A549 (cell line): ENCODE measurements at regions not wholly inside any gene's neighbourhood (a gene's known extent, or its start where the extent isn't known, plus 50 kb on each side); places are given as distances from the start of the nearest gene placed in this dataset.
A peak's percentile ranks its signal among the peaks of the same experiment; 100 is the strongest.
"Not testable (repeated sequence)": the region's sequence is repeated elsewhere in the genome, so short reads cannot be mapped to it uniquely, and the experiment has no call there.

Experiments
- ATAC-seq, 2 experiments: fragments of 200-7000 bp in 1 of 2; fragments of >200 bp in 1 of 2; cut with Nextera tagmentation in 1 of 2; cut with Tn5 transposase in 1 of 2; 3 replicates each; pipeline versions ENCODE4 v1.8.0 to v1.9.1; 2018 to 2020; ENCODE audit warnings: mild to moderate bottlenecking in 1 of 2, moderate library complexity in 1 of 2
- CTCF ChIA-PET: fragments of 300-600 bp; sonication (Branson Sonifier 250); formaldehyde crosslinking; extraction: SDS; loops from one replicate; lab custom pipeline; 2021; ENCODE audit warnings: antibody characterized with exemption, inconsistent platforms; lab: Yijun Ruan, JAX
- POLR2A ChIA-PET: fragments of 350-600 bp; formaldehyde crosslinking; extraction: SDS; loops from one replicate; lab custom pipeline; 2021; ENCODE audit warnings: antibody characterized with exemption, inconsistent platforms; lab: Yijun Ruan, JAX
- DNase-seq, 2 experiments: peaks; one replicate each; pipeline versions ENCODE4 v3.0.0 to v3.0.0-alpha.2; 2011 to 2016; ENCODE audit warnings: low read depth in 1 of 2, low spot score in 1 of 2
- FAIRE-seq: peaks from 2 replicates; lab custom pipeline; 2011; peaks lifted over from hg19 to GRCh38; lab: Jason Lieb, UNC
- H3K27ac ChIP-seq, 2 experiments: fragments of >200 bp; sonication (Bioruptor Twin); formaldehyde crosslinking; 3 replicates each; pipeline ENCODE4 v1.5.1; 2016 to 2017
- H3K4me1 ChIP-seq: fragments of >200 bp; sonication (Bioruptor Twin); formaldehyde crosslinking; 3 replicates; pipeline ENCODE4 v1.6.1; 2016
- H3K4me2 ChIP-seq: fragments of >200 bp; sonication (Bioruptor Twin); formaldehyde crosslinking; 3 replicates; pipeline ENCODE4 v1.6.1; 2016
- H3K4me3 ChIP-seq: fragments of >200 bp; sonication (Bioruptor Twin); formaldehyde crosslinking; 3 replicates; pipeline ENCODE4 v1.5.1; 2016
- H3K9me3 ChIP-seq: fragments of >200 bp; sonication (Bioruptor Twin); formaldehyde crosslinking; 3 replicates; pipeline ENCODE4 v1.6.1; 2016
- BCL3 ChIP-seq: fragments of >200 bp; sonication (Bioruptor Twin); formaldehyde crosslinking; IDR thresholded peaks from 3 replicates; pipeline ENCODE4 v1.6.1; 2016
- CTCF ChIP-seq: fragments of >200 bp; sonication (Bioruptor Twin); formaldehyde crosslinking; IDR thresholded peaks from 3 replicates; pipeline ENCODE4 v1.5.1; 2016
- EHF ChIP-seq: fragments of 250-450 bp; sonication (Bioruptor Pico); IDR thresholded peaks from 2 replicates; pipeline ENCODE4 v1.5.0; 2020; ENCODE audit warnings: mild to moderate bottlenecking
- FOSL2 ChIP-seq, 2 experiments: fragments of 450-650 bp in 1 of 2; fragments of >200 bp in 1 of 2; sonication (Bioruptor Twin) in 1 of 2; formaldehyde crosslinking; IDR thresholded peaks; 2 replicates each; pipeline versions ENCODE4 v1.5.0 to v1.6.1; 2016 to 2020; ENCODE audit warnings: mild to moderate bottlenecking in 1 of 2, moderate library complexity in 1 of 2
- FOXS1 ChIP-seq: fragments of 250-450 bp; sonication (Bioruptor Pico); IDR thresholded peaks from 2 replicates; pipeline ENCODE4 v1.5.0; 2020; ENCODE audit warnings: mild to moderate bottlenecking, moderate library complexity
- GATA3 ChIP-seq: IDR thresholded peaks from 2 replicates; pipeline ENCODE4 v1.6.1; 2012; ENCODE audit warnings: borderline replicate concordance
- HDAC2 ChIP-seq: fragments of 200-600 bp; sonication (generic); IDR thresholded peaks from 2 replicates; pipeline ENCODE4 v1.6.1; 2016
- HMGXB4 ChIP-seq: fragments of 250-450 bp; sonication (Bioruptor Pico); IDR thresholded peaks from 2 replicates; pipeline ENCODE4 v1.5.0; 2021; ENCODE audit warnings: mild to moderate bottlenecking, moderate library complexity, borderline replicate concordance
- HOXB13 ChIP-seq: fragments of 250-450 bp; sonication (Bioruptor Pico); IDR thresholded peaks from 2 replicates; pipeline ENCODE4 v1.5.0; 2020; ENCODE audit warnings: low read depth, mild to moderate bottlenecking, moderate library complexity
- KDM5A ChIP-seq: fragments of 200-600 bp; sonication (generic); IDR thresholded peaks from 2 replicates; pipeline ENCODE4 v1.6.1; 2016; ENCODE audit warnings: antibody characterized with exemption, mild to moderate bottlenecking
- MAFK ChIP-seq: fragments of 450-650 bp; IDR thresholded peaks from 2 replicates; pipeline ENCODE4 v1.6.1; 2014; ENCODE audit not compliant: partially characterized antibody
- PHF8 ChIP-seq: fragments of 200-600 bp; sonication (generic); IDR thresholded peaks from 2 replicates; pipeline ENCODE4 v1.6.1; 2016; ENCODE audit warnings: low read depth, mild to moderate bottlenecking, antibody characterized with exemption, moderate library complexity, borderline replicate concordance
- POLR2AphosphoS2 ChIP-seq: conservative IDR thresholded peaks from 2 replicates; pipeline ENCODE4 v1.6.1; 2012; ENCODE audit warnings: low read length, improper control_type of control experiment, inconsistent platforms
- RAD21 ChIP-seq, 2 experiments: fragments of >200 bp in 1 of 2; sonication (Bioruptor Twin) in 1 of 2; formaldehyde crosslinking in 1 of 2; IDR thresholded peaks in 1 of 2; conservative IDR thresholded peaks in 1 of 2; 2 replicates in 1 of 2; 3 replicates in 1 of 2; pipeline ENCODE4 v1.6.1; 2012 to 2018; ENCODE audit warnings: inconsistent platforms in 1 of 2
- RFX5 ChIP-seq: fragments of 450-650 bp; IDR thresholded peaks from 2 replicates; pipeline ENCODE4 v1.7.1; 2014; ENCODE audit warnings: antibody characterized with exemption, mild to moderate bottlenecking, moderate library complexity
- SMC3 ChIP-seq: fragments of >200 bp; sonication (Bioruptor Twin); formaldehyde crosslinking; IDR thresholded peaks from 3 replicates; pipeline ENCODE4 v1.6.1; 2018; ENCODE audit warnings: inconsistent platforms
- TFCP2L1 ChIP-seq: fragments of 250-450 bp; sonication (Bioruptor Pico); IDR thresholded peaks from 2 replicates; pipeline ENCODE4 v1.5.0; 2021; ENCODE audit warnings: mild to moderate bottlenecking
- TP53 ChIP-seq: fragments of 250-450 bp; sonication (Bioruptor Pico); IDR thresholded peaks from 2 replicates; pipeline ENCODE4 v1.5.0; 2021; ENCODE audit warnings: mild to moderate bottlenecking, moderate library complexity
- WGBS: methylation state at CpG from one replicate; pipeline ENCODE4 v1.1.6; 2017; ENCODE audit errors: missing lambda C conversion rate; 5-methylcytosine and 5-hydroxymethylcytosine counted together

GRCh38 chr11:29161191-29161590, 855.6 kb downstream of the KCNA4 start:
- CTCF ChIA-PET = interaction anchor here (0.6 kb wide), 1 partner anchor 15 kb away, joined by 3 read pairs; no protein-coding TSS in a partner anchor

GRCh38 chr11:29159552-29160465, 857.0 kb downstream of the KCNA4 start:
- peak overlapping the region; percentile 55 to 68; a peak in 5 of 6 replicates for H3K27ac ChIP-seq
- TF ChIP-seq RAD21 (conservative IDR thresholded peaks at IDR 0.05 in 1 of 2, IDR thresholded peaks at IDR 0.05 in 1 of 2) (peak; percentile 72 to 86), CTCF (peak; percentile 46; the same call in 2 of the 3 replicates), HDAC2 (no peak), HOXB13 (CRISPR knock-in tag) (0 out of 2 replicates have a peak, but pooled peaks have one; percentile 2), SMC3 (peak; percentile 61)
- H3K4me3 ChIP-seq = no peak overlapping the region
- DNase-seq (peak; percentile 28 to 78), ATAC-seq (peak in 1 of 2 experiments; percentile 89; a peak in 4 of 6 replicates), FAIRE-seq (no peak)
- H3K4me2 ChIP-seq = no peak overlapping the region
- 59% methylated on average over 6 of the region's 6 CpGs for WGBS
- CTCF ChIA-PET = interaction anchor here (0.6 to 1.7 kb wide), 5 partner anchors 33 to 325 kb away, joined by 3 to 5 read pairs (median 4); no protein-coding TSS in a partner anchor
- POLR2A ChIA-PET = no interaction called here
- H3K9me3 ChIP-seq = peaks cover 34% of the 10 kb centered on the region
- no peaks in the 10 kb centered on the region for H3K4me1 ChIP-seq

More at GRCh38 chr11:29161191-29161590, 855.6 kb downstream of the KCNA4 start:
- TF ChIP-seq FOSL2 (IDR thresholded peaks at IDR 0.05) = no peak
- peak; percentile 30; the same call in 1 of the 2 replicates for TF ChIP-seq FOSL2 (CRISPR knock-in tag; IDR thresholded peaks at IDR 0.05)
- no peak for TF ChIP-seq TFCP2L1 (CRISPR knock-in tag)
- ATAC-seq = no peak
- Histone ChIP-seq H3K9me3 (peaks cover 34% of the 10 kb centered on the region), H3K4me1 (no peaks in the 10 kb centered on the region), H3K4me3 (no peak overlapping the region), H3K27ac (peak overlapping the region in 1 of 2 experiments; percentile 52; a peak in 4 of 6 replicates), H3K4me2 (no peak overlapping the region)
- FAIRE-seq = no peak
- no peak for DNase-seq
- POLR2A ChIA-PET = no interaction called here
- 60% methylated on average over 1 of the region's 1 CpG for WGBS

GRCh38 chr11:29153078-29153477, 863.8 kb downstream of the KCNA4 start:
- H3K4me3 ChIP-seq = no peak overlapping the region
- TF ChIP-seq GATA3 (no peak), MAFK (peak; percentile 39)
- TF ChIP-seq, all 56 proteins: peak for 1
- ChIA-PET POLR2A (no interaction called here), CTCF (no interaction called here)
- H3K9me3 ChIP-seq = peaks cover 17% of the 10 kb centered on the region; the same call in 2 of the 3 replicates
- no peak for DNase-seq
- WGBS = 97% methylated on average over 1 of the region's 1 CpG
- ATAC-seq = no peak
- H3K27ac ChIP-seq = no peak overlapping the region
- no peaks in the 10 kb centered on the region for H3K4me1 ChIP-seq
- no peak overlapping the region for H3K4me2 ChIP-seq
- FAIRE-seq = no peak

- DNase-seq, CTCF ChIA-PET, H3K27ac ChIP-seq, H3K4me3 ChIP-seq, ATAC-seq, H3K4me1 ChIP-seq, FAIRE-seq, H3K4me2 ChIP-seq, POLR2A ChIA-PET, H3K9me3 ChIP-seq: not testable (repeated sequence)
- WGBS = 75% methylated on average over 1 of the region's 1 CpG
Observed at GRCh38 chr11:29142573-29142972, 874.3 kb downstream of the KCNA4 start.

GRCh38 chr11:29135504-29135903, 881.3 kb downstream of the KCNA4 start:
- Histone ChIP-seq H3K4me1 (peaks cover 8% of the 10 kb centered on the region), H3K4me3 (no peak overlapping the region), H3K4me2 (peak overlapping the region; percentile 4; the same call in 1 of the 3 replicates), H3K9me3 (no peaks in the 10 kb centered on the region), H3K27ac (peak overlapping the region in 1 of 2 experiments; percentile 24; a peak in 1 of 6 replicates)
- CTCF ChIA-PET = no interaction called here
- FAIRE-seq (no peak), ATAC-seq (no peak), DNase-seq (no peak)
- 48% methylated on average over 1 of the region's 1 CpG for WGBS
- POLR2A ChIA-PET = no interaction called here
- no peak for TF ChIP-seq HMGXB4 (CRISPR knock-in tag)
- TF ChIP-seq KDM5A = no peak
- no peak for TF ChIP-seq PHF8
- TF ChIP-seq POLR2AphosphoS2 = no peak
- TF ChIP-seq EHF (CRISPR knock-in tag) = no peak
- no peak for TF ChIP-seq TP53 (CRISPR knock-in tag)
- no peak for TF ChIP-seq RFX5
- TF ChIP-seq FOXS1 (CRISPR knock-in tag) = no peak
- TF ChIP-seq BCL3 = no peak
